ENCODE measurements at regions not wholly inside any gene's neighbourhood (a gene's known extent, or its start where the extent isn't known, plus 50 kb on each side); places are given as distances from the start of the nearest gene placed in this dataset.
"Not testable (repeated sequence)": the region's sequence is repeated elsewhere in the genome, so short reads cannot be mapped to it uniquely, and the experiment has no call there.

DNA sequence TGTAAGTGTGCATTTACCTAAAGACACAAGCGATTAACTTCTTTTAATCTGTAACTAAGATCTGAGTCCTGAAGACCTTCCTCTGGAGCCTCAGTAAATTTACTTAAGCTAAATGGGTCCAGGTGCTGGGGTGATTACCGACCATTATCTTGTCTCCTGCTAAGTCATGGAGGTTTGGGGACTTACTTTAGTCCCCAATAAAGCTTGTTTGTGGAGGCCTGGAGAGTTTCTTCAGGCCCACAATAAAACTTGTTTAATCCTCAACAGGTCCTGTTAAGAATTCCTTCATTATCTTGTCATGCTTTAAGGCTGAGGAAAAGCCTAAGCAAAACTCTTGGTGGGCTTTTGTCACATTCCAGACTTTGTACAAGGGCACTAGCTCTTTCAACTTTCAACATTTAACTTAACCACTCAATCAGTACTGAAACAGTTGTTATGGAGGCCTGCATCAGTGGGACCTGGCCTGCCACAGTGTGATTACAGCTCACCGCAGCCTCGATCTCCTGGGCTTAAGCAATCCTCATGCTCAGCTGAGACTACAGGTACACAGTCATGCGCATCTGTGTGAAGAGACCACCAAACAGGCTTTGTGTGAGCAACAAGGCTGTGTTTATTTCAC is 84.0 kb downstream of the FMO4 start:
- DNase-seq = no peak

DNA sequence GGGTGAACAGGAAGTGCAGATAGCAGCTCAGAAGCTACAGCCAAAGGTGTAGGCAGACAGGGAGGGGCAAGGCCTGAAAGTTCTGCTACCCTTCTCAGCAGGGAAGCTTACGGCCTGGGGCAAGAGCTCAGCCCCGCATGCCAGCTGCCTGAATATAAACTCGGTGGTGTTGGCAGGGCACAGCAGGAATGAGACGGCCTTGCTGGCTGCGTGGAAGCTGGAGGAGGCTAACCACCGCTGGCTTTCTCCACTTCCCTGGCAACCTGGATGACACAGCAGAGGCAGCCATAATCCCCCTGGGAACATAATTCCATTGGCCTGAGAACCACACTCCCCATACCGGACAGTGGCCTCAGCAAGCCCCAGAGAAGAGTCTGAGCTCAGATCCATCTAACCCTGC is 81.9 kb upstream of the PRRC2C start:
- DNase-seq = no peak

DNA sequence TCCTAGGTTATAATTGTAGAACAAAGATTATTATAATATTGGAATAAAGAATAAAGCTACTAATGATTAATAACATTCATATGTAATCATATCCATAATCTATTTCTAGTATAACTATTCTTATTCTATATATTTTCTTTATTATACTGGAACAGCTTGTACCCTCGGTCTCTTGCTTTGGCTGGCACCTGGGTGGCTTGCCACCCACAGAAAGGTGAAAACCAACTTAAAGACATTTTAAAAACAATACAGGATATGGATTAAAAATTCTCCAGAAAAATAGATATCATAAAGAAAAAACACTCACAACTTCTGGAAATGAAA is 80.0 kb upstream of the PRRC2C start:
- no peak for DNase-seq

DNA sequence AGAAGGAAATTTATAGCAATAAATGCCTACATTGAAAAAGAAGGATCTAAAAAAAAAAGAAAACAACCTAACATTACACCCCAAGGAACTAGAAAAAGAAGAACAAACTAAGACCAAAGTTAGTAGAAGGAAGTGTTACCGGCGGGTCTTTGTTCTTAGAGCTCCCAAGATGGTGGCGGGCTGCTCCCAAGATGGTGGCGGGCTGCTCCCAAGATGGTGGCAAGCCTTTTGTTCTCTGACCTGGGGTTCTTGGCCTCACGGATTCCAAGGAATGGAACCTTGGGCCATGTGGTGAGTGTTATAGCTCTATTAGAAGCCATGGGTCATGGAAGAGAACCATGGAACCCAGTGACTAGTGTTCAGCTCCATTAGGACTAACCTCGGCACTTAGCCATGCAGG is 71.8 kb upstream of the PRRC2C start:
- DNase-seq = not testable (repeated sequence)

DNA sequence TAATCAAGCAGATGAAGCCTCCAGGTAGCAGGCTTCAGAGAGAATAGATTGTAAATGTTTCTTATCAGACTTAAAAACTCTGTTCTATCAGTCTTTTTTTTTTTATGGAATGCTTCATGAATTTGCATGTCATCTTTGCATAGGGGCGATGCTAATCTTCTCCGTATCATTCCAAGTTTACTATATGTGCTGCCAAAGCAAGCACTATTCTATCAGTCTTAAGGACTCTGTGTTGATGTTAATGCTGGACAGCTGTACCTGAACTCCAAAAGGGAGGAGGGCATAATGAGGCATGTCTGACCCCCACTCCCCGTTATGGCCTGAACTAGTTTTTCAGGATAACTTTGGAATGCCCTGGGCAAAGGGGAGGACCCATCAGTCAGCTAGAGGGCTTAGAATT is 66.8 kb upstream of the PRRC2C start:
- no peak for DNase-seq

DNA sequence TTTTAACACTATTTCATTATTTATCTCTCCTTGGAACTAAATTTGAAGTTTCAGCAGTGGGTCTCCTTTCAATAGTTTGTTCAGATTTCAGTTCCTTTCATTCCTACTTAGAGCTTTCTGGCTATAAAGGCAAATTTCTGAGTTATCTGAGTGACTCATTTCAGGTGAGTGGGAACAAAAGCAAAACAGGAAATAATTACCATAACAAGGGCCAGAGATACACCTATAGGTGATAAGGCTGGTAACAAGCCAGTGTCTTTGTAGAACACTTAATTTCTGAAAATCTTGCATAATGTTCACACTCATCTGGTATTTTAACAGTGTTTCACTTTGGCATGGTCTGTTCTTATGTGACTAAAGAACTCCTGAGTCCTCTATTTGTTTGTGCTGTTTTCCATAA is 64.5 kb upstream of the PRRC2C start:
- no peak for DNase-seq

DNA sequence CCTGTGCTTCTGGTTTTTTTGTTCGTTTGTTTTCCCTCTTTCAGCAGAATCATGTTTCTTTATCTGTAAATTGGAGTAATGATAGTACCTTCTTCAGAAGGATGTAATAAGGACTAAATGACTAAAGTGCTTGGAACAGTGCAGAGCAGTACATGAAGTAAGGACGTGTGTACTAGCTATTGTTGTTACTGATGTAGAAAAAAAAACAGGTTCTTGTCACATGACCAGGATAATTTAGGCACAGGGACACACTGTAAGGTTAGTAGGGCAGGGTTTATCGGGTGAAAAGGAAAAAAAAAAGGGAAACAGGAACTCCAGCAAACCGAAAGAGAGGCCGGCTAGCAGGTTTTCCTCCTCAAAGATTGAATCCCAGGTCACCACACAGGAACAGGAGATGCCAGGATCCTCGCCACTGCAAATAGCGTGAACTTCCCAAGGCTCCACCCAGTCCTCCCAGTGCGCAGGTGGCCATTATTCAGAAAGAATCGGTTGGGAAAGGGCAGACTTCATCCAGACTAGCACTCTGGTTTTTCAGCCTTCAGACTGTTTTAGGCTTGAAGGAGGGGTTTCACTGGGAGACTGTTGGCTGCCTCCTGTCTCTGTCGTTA is 63.8 kb upstream of the PRRC2C start:
- DNase-seq = no peak

DNA sequence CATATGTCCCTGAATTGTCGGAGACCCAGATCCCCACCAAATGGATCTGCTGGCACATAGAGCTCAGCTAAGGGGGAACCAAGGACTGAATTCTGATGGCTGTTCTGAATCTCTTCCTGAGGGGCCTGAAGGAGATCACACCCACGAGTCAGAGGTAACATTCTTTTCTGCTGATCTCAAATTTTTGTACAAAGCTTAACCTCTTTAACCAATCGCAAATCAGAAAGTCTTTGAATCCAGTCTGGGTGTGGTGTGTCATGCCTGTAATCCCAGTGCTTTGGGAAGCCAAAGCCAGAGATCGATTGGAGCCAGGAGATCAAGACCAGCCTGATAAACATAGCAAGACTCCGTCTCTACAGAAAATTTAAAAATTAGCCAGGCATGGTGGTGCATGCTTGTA is 62.8 kb upstream of the PRRC2C start:
- no peak for DNase-seq

DNA sequence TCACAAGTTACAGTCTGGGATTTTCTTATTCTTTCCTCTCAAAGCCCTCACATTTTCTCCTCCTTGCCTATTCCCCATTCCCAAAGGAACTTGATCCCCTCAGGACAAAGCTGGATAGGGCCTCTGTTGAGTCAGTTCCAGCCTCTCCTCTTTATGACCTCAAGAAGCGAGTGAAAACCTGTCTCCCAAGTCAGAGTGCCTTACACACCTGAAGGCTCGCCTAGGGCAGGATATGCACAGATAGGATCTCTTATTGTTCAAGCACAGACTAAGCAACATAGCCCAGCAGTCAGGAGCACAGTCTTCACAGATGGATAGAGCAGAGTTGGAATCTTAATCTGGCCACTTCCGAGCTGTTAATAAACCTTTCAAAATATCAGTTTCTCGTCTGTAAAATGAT is 60.8 kb upstream of the PRRC2C start:
- DNase-seq = no peak

DNA sequence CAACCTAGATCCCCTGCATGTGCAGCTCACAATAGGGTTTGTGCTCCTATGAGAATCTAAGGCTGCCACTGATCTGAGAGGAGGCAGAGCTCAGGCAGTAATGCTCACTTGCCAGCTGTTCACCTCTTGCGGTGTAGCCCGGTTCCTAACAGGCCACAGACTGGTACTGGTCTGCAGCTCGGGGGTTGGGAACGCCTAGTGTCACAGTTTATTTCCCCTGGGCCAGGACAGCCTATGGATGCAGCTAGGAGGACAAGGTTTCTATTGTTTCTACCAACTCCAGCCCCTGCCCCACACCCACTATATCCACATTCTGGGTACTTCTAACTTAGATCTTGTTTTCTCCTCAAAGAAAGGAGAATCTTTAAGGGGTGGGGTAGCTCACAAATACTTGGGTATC is 58.7 kb upstream of the PRRC2C start:
- DNase-seq = no peak

DNA sequence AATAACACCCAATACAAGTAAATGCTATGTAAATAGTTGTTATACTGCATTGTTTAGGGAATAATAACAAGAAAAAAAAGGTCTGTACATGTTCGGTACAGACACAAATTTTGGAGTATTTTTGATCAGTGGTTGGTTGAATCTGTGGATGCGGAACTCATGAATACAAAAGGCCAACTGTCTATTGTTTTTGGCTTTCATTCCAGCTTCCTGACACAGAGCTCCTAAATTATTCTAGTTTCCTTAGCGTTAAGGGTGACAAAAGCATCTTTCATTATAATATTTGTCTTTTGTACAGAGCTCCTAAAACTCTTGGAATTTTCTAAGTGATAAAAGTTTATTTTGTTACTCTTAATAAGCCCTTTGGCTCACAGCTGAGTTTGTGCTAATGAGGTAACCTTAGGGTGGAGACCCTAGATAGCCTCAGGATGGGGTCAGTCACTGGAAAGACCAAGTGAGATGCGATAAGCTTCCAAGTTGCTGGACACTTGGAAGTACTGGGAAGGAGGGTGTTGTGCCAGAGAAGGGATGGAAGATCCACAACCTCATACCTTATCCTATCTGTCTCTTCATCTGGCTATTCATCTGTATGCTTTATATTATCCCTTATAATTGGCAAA is 57.4 kb upstream of the PRRC2C start:
- DNase-seq = no peak

DNA sequence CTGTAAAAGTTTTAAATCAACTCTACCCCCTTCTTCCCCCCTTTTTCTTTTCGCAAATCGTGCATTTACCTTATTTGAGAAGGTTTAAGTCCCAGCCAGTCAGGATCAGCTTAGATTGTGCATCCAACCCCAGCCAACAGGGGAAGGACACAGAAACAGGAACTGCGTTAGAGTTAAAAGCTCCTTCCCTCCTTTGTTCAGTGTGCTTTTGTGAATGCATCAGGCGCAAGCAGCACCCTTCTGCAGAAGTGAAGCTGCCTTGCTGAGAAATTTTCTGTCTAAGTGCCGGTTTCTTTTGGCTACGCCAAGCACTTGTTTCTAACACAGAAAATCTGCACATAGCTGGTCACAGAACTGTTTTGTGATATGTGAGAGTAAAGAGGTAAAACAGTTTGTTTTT is 56.2 kb upstream of the PRRC2C start:
- DNase-seq = no peak

DNA sequence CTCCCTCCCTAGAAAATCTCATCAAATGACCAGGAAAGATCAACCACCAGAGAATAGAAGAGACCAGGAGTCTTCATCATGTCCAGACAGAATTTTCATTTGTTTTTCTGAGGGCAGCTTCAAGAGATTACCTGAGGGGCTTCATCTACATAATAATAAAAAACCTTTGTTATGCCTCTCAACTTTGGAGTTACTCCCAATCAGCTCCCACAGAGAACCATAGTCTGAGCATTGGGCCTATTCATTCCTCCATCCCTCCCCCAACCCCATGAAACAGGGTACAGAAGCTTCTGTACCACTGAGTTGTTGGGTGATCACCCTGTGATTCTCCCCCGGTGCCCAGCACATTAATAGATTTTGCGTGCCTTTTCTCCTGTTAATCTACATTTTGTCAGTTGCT is 53.3 kb upstream of the PRRC2C start:
- no peak for DNase-seq

DNA sequence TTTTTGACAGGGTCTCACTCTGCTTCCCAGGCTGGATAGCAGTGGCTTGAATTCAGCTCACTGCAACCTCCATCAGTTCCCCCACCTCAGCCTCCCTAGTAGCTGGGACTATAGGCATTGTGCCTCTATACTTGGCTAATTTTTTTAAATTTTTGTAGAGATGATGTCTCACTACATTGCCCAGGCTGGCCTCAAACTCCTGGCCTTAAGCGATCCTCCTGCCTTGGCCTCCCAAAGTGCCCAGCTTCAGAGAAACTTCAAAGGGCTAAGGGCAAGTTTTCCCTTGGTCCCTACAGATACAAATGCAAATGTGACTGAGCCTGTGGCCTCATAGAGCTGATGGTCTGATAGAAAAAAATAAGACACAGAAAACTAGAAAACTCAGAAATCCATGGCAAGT is 52.9 kb upstream of the PRRC2C start:
- no peak for DNase-seq

DNA sequence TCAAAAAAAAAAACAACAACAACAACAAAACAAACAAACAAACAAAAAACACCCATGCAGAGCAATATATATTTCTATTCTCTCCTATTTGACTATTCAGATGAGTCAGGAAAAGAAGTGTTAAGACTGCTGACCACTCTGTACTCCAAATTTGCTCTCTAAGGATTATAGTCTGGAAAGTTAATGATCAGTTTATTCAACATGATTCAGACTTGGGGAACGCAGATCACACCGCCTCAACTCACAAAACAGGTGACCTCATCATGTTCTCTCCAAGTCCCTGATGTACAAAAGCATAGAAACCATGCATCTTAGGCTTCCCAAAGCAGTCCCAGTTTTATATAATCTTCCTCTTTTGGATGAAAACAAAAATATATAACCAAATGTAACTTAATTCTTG is 51.9 kb upstream of the PRRC2C start:
- no peak for DNase-seq

DNA sequence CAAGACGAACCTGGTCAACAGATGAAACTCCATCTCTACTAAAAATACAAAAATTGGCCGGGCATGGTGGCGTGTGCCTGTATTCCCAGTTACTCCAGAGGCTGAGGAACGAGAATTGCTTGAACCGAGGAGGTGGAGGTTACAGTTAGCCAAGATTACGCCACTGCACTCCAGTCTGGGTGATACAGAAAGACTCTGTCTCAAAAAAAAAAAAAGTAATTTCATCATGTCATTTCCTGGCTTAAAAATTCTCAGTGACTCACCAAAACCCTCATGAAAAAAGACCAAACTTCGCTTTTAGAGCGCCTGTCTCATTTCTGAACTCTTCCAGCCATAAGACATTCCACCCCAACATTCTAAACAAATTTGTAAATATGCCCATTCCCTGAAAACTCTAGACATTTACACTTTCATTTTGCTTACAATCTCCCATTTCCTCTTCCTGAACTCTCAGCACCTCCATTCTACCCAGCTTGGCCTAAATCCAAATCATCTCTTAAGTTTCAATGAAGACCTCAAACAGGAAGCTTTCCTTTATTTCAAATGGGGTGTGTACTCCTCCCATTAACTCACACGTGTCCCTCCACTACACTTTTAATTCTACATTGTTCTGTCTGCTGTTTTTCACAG is 50.5 kb upstream of the PRRC2C start:
- DNase-seq = peak; percentile 8
